Activated naive CD4-positive, alpha-beta T cell treated with anti-CD3 and anti-CD28 coated beads, Interleukin-2, amount 50 U/mL, for 24 hours (primary cell): ENCODE measurements at regions not wholly inside any gene's neighbourhood (a gene's known extent, or its start where the extent isn't known, plus 50 kb on each side); places are given as distances from the start of the nearest gene placed in this dataset.

Experiments used
- H3K27ac Mint-ChIP-seq: one replicate; pipeline ENCODE4 v1.8.0; 2021; ENCODE audit warnings: mild to moderate bottlenecking, mixed read lengths
- H3K27me3 Mint-ChIP-seq: one replicate; pipeline ENCODE4 v1.8.0; 2021; ENCODE audit warnings: mixed read lengths
- H3K36me3 Mint-ChIP-seq: one replicate; pipeline ENCODE4 v1.8.0; 2021; ENCODE audit warnings: mixed read lengths
- H3K4me1 Mint-ChIP-seq: one replicate; pipeline ENCODE4 v1.8.0; 2021; ENCODE audit warnings: mixed read lengths
- H3K4me3 Mint-ChIP-seq: one replicate; pipeline ENCODE4 v1.8.0; 2021; ENCODE audit warnings: mild to moderate bottlenecking, mixed read lengths
- H3K9me3 Mint-ChIP-seq: one replicate; pipeline ENCODE4 v1.8.0; 2021; ENCODE audit warnings: mixed read lengths

DNA sequence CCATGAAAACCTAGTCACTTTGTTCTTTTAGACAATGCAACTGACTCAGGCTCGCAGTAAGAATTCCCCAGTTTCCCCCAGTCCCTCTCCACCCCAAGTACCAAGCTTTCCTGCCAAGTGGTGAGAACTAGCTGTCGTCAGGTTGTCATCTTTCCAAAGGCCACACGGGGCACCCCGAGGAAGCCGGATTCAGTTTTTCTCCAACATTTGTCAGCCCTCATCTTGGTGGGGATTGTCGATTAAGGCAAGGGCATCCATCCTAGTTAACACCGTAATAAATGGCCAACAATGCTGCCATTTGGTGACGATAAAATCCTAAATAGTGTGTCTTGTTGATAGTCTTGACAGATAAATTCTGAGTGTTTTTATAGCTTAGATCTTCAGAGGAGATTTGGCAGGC is 55.9 kb upstream of the PROX1 start:
- Mint-ChIP-seq H3K4me1 (no peaks in the 10 kb centered on the region), H3K36me3 (no peaks in the 10 kb centered on the region), H3K27ac (no peak overlapping the region), H3K4me3 (no peak overlapping the region), H3K9me3 (no peaks in the 10 kb centered on the region), H3K27me3 (no peaks in the 10 kb centered on the region)

DNA sequence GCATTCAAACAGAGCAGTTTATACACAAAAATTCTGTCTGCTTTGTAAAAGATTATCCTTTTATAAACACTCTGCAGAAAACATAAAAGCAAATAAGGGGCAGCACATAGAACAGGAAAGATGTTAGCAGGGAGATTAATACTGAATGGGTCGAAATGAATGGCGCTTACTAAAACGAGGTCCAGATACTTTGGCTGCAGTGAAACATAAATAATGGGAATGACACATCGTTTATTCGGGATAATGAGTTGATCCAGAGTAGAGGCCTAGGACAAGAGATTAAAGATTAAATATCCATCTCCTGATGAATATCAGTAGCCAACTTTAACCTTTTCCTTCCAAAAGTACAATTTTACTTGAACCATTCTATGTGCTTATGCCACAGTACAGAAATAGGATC is 54.4 kb upstream of the PROX1 start:
- no peaks in the 10 kb centered on the region for H3K27me3 Mint-ChIP-seq
- no peaks in the 10 kb centered on the region for H3K9me3 Mint-ChIP-seq
- H3K4me3 Mint-ChIP-seq: no peak overlapping the region
- no peak overlapping the region for H3K27ac Mint-ChIP-seq
- H3K4me1 Mint-ChIP-seq: no peaks in the 10 kb centered on the region
- no peaks in the 10 kb centered on the region for H3K36me3 Mint-ChIP-seq

GRCh38 chr1:213934649-213935048 is 53.1 kb upstream of the PROX1 start:
- Mint-ChIP-seq H3K36me3 (no peaks in the 10 kb centered on the region), H3K27ac (no peak overlapping the region), H3K27me3 (no peaks in the 10 kb centered on the region), H3K4me3 (no peak overlapping the region), H3K4me1 (no peaks in the 10 kb centered on the region), H3K9me3 (no peaks in the 10 kb centered on the region)

GRCh38 chr1:213936571-213936970 is 51.2 kb upstream of the PROX1 start:
- Mint-ChIP-seq H3K4me3 (no peak overlapping the region), H3K36me3 (no peaks in the 10 kb centered on the region), H3K27me3 (no peaks in the 10 kb centered on the region), H3K9me3 (no peaks in the 10 kb centered on the region), H3K27ac (no peak overlapping the region), H3K4me1 (no peaks in the 10 kb centered on the region)
